HG03175 (cell line): ENCODE measurements at regions not wholly inside any gene's neighbourhood (a gene's known extent, or its start where the extent isn't known, plus 50 kb on each side); places are given as distances from the start of the nearest gene placed in this dataset.
"Not testable (repeated sequence)": the region's sequence is repeated elsewhere in the genome, so short reads cannot be mapped to it uniquely, and the experiment has no call there.

Experiments
- ATAC-seq: cut with Tn5 transposase; IDR thresholded peaks from one replicate; pipeline ENCODE4 v1.9.1; 2021; ENCODE audit warnings: mild to moderate bottlenecking, moderate library complexity; ENCODE audit not compliant: unreplicated experiment

GRCh38 chr4:100907465-100908454, 389.9 kb upstream of the EMCN start:
- ATAC-seq = no peak

- no peak for ATAC-seq
Measured at GRCh38 chr4:100906973-100907372, 389.2 kb upstream of the EMCN start.

- ATAC-seq = not testable (repeated sequence)
Measured at GRCh38 chr4:100900945-100901344, 383.1 kb upstream of the EMCN start.

- no peak for ATAC-seq
Measured at GRCh38 chr4:100900134-100900533, 382.3 kb upstream of the EMCN start.

GRCh38 chr4:100898844-100899243, 381.0 kb upstream of the EMCN start:
- no peak for ATAC-seq

- peak; percentile 91 for ATAC-seq
Measured at GRCh38 chr4:100895556-100896197, 377.9 kb upstream of the EMCN start.

GRCh38 chr4:100894339-100894870, 376.6 kb upstream of the EMCN start:
- no peak for ATAC-seq

GRCh38 chr4:100891808-100892207, 374.0 kb upstream of the EMCN start:
- ATAC-seq = no peak

GRCh38 chr4:100889898-100890297, 372.1 kb upstream of the EMCN start:
- no peak for ATAC-seq

GRCh38 chr4:100889401-100889800, 371.6 kb upstream of the EMCN start:
- ATAC-seq = no peak

- ATAC-seq = no peak
Measured at GRCh38 chr4:100882661-100883060, 364.8 kb upstream of the EMCN start.

GRCh38 chr4:100881283-100881682, 363.5 kb upstream of the EMCN start:
- ATAC-seq = no peak

- no peak for ATAC-seq
Measured at GRCh38 chr4:100880011-100880410, 362.2 kb upstream of the EMCN start.

GRCh38 chr4:100879471-100879870, 361.6 kb upstream of the EMCN start:
- ATAC-seq = no peak

- no peak for ATAC-seq
Measured at GRCh38 chr4:100876546-100876945, 358.7 kb upstream of the EMCN start.

- no peak for ATAC-seq
Measured at GRCh38 chr4:100875296-100876068, 357.7 kb upstream of the EMCN start.

GRCh38 chr4:100872811-100873210, 355.0 kb upstream of the EMCN start:
- ATAC-seq = no peak

- ATAC-seq = no peak
Measured at GRCh38 chr4:100870940-100871772, 353.3 kb upstream of the EMCN start.

- no peak for ATAC-seq
Measured at GRCh38 chr4:100869276-100869675, 351.5 kb upstream of the EMCN start.

GRCh38 chr4:100868281-100868680, 350.5 kb upstream of the EMCN start:
- ATAC-seq = not testable (repeated sequence)
